GM12878 (cell line): ENCODE measurements at regions not wholly inside any gene's neighbourhood (a gene's known extent, or its start where the extent isn't known, plus 50 kb on each side); places are given as distances from the start of the nearest gene placed in this dataset.

Experiments
- ATAC-seq: fragments of 200-7000 bp; cut with Tn5 transposase; 3 replicates; pipeline ENCODE4 v1.9.1; 2020; ENCODE audit warnings: mild to moderate bottlenecking, moderate library complexity
- BruUV-seq: library from RNA; stranded (reverse); fragments of 400-500 nt; replicated peaks from 2 replicates; lab custom pipeline; 2021; lab: Mats Ljungman, UMichigan
- CTCF ChIA-PET: fragments of 300-600 bp; sonication (Branson Sonifier 250); formaldehyde crosslinking; extraction: SDS; loops from one replicate; lab custom pipeline; 2021; ENCODE audit warnings: inconsistent platforms; lab: Yijun Ruan, JAX
- POLR2A ChIA-PET: fragments of 350-600 bp; formaldehyde crosslinking; extraction: SDS; loops from one replicate; lab custom pipeline; 2021; ENCODE audit warnings: inconsistent platforms; lab: Charles Lee
- RAD21 ChIA-PET: fragments of 300-600 bp; sonication (Branson Sonifier 250); formaldehyde crosslinking; loops from one replicate; lab custom pipeline; 2023; ENCODE audit warnings: antibody characterized with exemption; ENCODE audit not compliant: unreplicated experiment; lab: Charles Lee
- SMC1A ChIA-PET: fragments of 300-600 bp; sonication (Branson Sonifier 250); formaldehyde crosslinking; loops from one replicate; lab custom pipeline; 2023; ENCODE audit not compliant: unreplicated experiment, uncharacterized antibody; lab: Charles Lee
- DNase-seq: peaks from one replicate; pipeline ENCODE4 v3.0.0-alpha.2; 2011; ENCODE audit warnings: low read depth, low spot score
- FAIRE-seq: peaks from 3 replicates; lab custom pipeline; 2011; peaks lifted over from hg19 to GRCh38; lab: Jason Lieb, UNC
- H2AFZ ChIP-seq: 2 replicates; pipeline ENCODE4 v1.6.0; 2011; ENCODE audit warnings: low read depth, low read length, control low read depth; ENCODE audit not compliant: control insufficient read depth
- H3K27ac ChIP-seq: 2 replicates; pipeline ENCODE4 v1.5.1; 2011; ENCODE audit warnings: control low read depth; ENCODE audit not compliant: control insufficient read depth, insufficient read depth
- H3K27me3 ChIP-seq, 2 experiments: replicated peaks in 1 of 2; 2 replicates each; pipeline versions ENCODE4 v1.6.0 to v1.6.1; 2011; ENCODE audit warnings: low read length in 1 of 2; ENCODE audit not compliant: control insufficient read depth in 2 of 2, insufficient read depth in 2 of 2
- H3K36me3 ChIP-seq, 2 experiments: 2 replicates each; pipeline ENCODE4 v1.5.1; 2011; ENCODE audit warnings: low read length in 1 of 2; ENCODE audit not compliant: control insufficient read depth in 2 of 2, insufficient read depth in 2 of 2
- H3K4me1 ChIP-seq: 2 replicates; pipeline ENCODE4 v1.6.1; 2011; ENCODE audit warnings: mild to moderate bottlenecking, low read length, moderate library complexity, mixed read lengths; ENCODE audit not compliant: control insufficient read depth, insufficient read depth
- H3K4me2 ChIP-seq: 2 replicates; pipeline ENCODE4 v1.6.0; 2011; ENCODE audit warnings: control low read depth; ENCODE audit not compliant: control insufficient read depth, insufficient read depth
- H3K4me3 ChIP-seq: fragments of 200-600 bp; sonication (generic); 2 replicates; pipeline ENCODE4 v1.5.1; 2016
- H3K79me2 ChIP-seq: 2 replicates; pipeline ENCODE4 v1.6.0; 2011; ENCODE audit warnings: low read length; ENCODE audit not compliant: control insufficient read depth, insufficient read depth
- H3K9ac ChIP-seq: 2 replicates; pipeline ENCODE4 v1.8.0; 2011; ENCODE audit warnings: low read length, control low read depth, mixed read lengths; ENCODE audit not compliant: control insufficient read depth, insufficient read depth
- H3K9me3 ChIP-seq: replicated peaks from 3 replicates; pipeline ENCODE4 v1.5.1; 2011; ENCODE audit warnings: mild to moderate bottlenecking, low read length; ENCODE audit not compliant: control insufficient read depth, insufficient read depth
- H4K20me1 ChIP-seq: 2 replicates; pipeline ENCODE4 v1.6.0; 2011; ENCODE audit not compliant: control insufficient read depth, insufficient read depth
- BACH1 ChIP-seq: fragments of 450-650 bp; IDR thresholded peaks from 2 replicates; pipeline ENCODE4 v1.6.1; 2017; ENCODE audit warnings: mild to moderate bottlenecking, borderline replicate concordance
- CTCF ChIP-seq, 3 experiments: IDR thresholded peaks in 2 of 3; conservative IDR thresholded peaks in 1 of 3; 2 replicates each; pipeline ENCODE4 v1.5.1; 2011; ENCODE audit warnings: low read depth in 3 of 3, low read length in 3 of 3, mild to moderate bottlenecking in 3 of 3, control low read depth in 2 of 3, moderate library complexity in 2 of 3, inconsistent platforms in 1 of 3, mixed read lengths in 1 of 3; ENCODE audit not compliant: control insufficient read depth in 2 of 3, insufficient read depth in 1 of 3; ENCODE audit errors: extremely low read depth in 1 of 3
- E2F4 ChIP-seq: IDR thresholded peaks from 2 replicates; pipeline ENCODE4 v1.6.1; 2012; ENCODE audit warnings: low read depth, low read length, improper control_type of control experiment
- FOS ChIP-seq: IDR thresholded peaks from 3 replicates; pipeline ENCODE4 v1.6.1; 2011; ENCODE audit warnings: borderline replicate concordance; ENCODE audit not compliant: insufficient read length; ENCODE audit errors: extremely low read depth
- HCFC1 ChIP-seq: fragments of 150-350 bp; IDR thresholded peaks from 2 replicates; pipeline ENCODE4 v1.6.1; 2014; ENCODE audit warnings: low read length
- HDAC6 ChIP-seq: fragments of 200-600 bp; sonication (generic); IDR thresholded peaks from one replicate; pipeline ENCODE4 v1.8.0; 2017; ENCODE audit warnings: antibody characterized with exemption; ENCODE audit not compliant: unreplicated experiment
- HDGF ChIP-seq: fragments of 450-650 bp; IDR thresholded peaks from 2 replicates; pipeline ENCODE4 v1.6.1; 2016; ENCODE audit warnings: antibody characterized with exemption
- IKZF2 ChIP-seq, 2 experiments: fragments of 450-650 bp; IDR thresholded peaks; 2 replicates each; pipeline ENCODE4 v1.6.1; 2017; ENCODE audit warnings: mild to moderate bottlenecking in 2 of 2, moderate library complexity in 2 of 2
- MLLT1 ChIP-seq: fragments of 450-650 bp; IDR thresholded peaks from 2 replicates; pipeline ENCODE4 v1.6.1; 2016; ENCODE audit warnings: mild to moderate bottlenecking
- NRF1 ChIP-seq: conservative IDR thresholded peaks from 2 replicates; pipeline ENCODE4 v1.6.1; 2011; ENCODE audit warnings: mild to moderate bottlenecking, low read depth, low read length, improper control_type of control experiment
- RCOR1 ChIP-seq: conservative IDR thresholded peaks from 2 replicates; pipeline ENCODE4 v1.6.1; 2012; ENCODE audit warnings: low read depth, low read length, improper control_type of control experiment
- TCF3 ChIP-seq: IDR thresholded peaks from 2 replicates; pipeline ENCODE4 v1.6.1; 2012; ENCODE audit warnings: low read depth, mild to moderate bottlenecking, low read length, borderline replicate concordance; ENCODE audit not compliant: insufficient read depth
- TCF7 ChIP-seq: IDR thresholded peaks from 2 replicates; pipeline ENCODE4 v1.6.1; 2014; ENCODE audit warnings: antibody characterized with exemption, borderline replicate concordance
- WGBS: methylation state at CpG from one replicate; pipeline ENCODE4 v1.1.6; 2016; ENCODE audit warnings: low lambda C conversion rate; ENCODE audit not compliant: insufficient replicate concordance, insufficient coverage; ENCODE audit errors: missing lambda C conversion rate; 5-methylcytosine and 5-hydroxymethylcytosine counted together
- in situ Hi-C: fragments of 300-500 bp; cut with MboI; formaldehyde crosslinking; loops from 9 replicates; pipeline ENCODE4 v1.14.3; 2018; ENCODE audit warnings: mixed read lengths
- intact Hi-C: fragments of 100-400 bp; cut with micrococcal nuclease; formaldehyde crosslinking; loops from one replicate; pipeline ENCODE4 v1.14.2; 2022; ENCODE audit not compliant: unreplicated experiment

- ChIA-PET POLR2A (no interaction called here), RAD21 (no interaction called here)
- H3K4me3 ChIP-seq, result no peak overlapping the region
- FAIRE-seq (no peak), DNase-seq (no peak)
- 46% methylated on average over 11 of the region's 11 CpGs for WGBS
- intact Hi-C loops, result no loop called here
- no peaks in the 10 kb centered on the region for H3K4me1 ChIP-seq
- H3K4me2 ChIP-seq, result no peak overlapping the region
- TF ChIP-seq IKZF2 (IDR thresholded peaks at IDR 0.05) (no peak), HDAC6 (no peak), RCOR1 (no peak), TCF3 (no peak), HCFC1 (no peak), MLLT1 (no peak)
- TF ChIP-seq, all 136 proteins: peak for 0
- CTCF ChIA-PET, result no interaction called here
- no peak for ATAC-seq
- SMC1A ChIA-PET, result interaction anchor here (0.7 to 0.9 kb wide), 2 partner anchors 9 to 70 kb away, joined by 3 to 4 read pairs; no protein-coding TSS in a partner anchor
- Histone ChIP-seq H3K27me3 (no peaks in the 10 kb centered on the region), H4K20me1 (no peaks in the 10 kb centered on the region), H3K27ac (no peak overlapping the region), H3K9me3 (no peaks in the 10 kb centered on the region; the same call in 2 of the 3 replicates), H3K9ac (no peak overlapping the region), H3K79me2 (no peaks in the 10 kb centered on the region), H2AFZ (no peak overlapping the region), H3K36me3 (no peaks in the 10 kb centered on the region)
- no TSS peak for BruUV-seq
- in situ Hi-C loops, result no loop called here
Observed at GRCh38 chr17:65365169-65365568, 196.3 kb downstream of the AXIN2 start.

GRCh38 chr17:65364438-65364837 is 197.0 kb downstream of the AXIN2 start:
- no TSS peak for BruUV-seq
- ATAC-seq (no peak), DNase-seq (no peak), FAIRE-seq (no peak)
- Histone ChIP-seq H3K9ac (no peak overlapping the region), H3K27ac (no peak overlapping the region), H3K27me3 (no peaks in the 10 kb centered on the region), H3K79me2 (no peaks in the 10 kb centered on the region), H3K4me2 (no peak overlapping the region), H3K4me3 (no peak overlapping the region), H3K9me3 (no peaks in the 10 kb centered on the region; the same call in 2 of the 3 replicates), H2AFZ (no peak overlapping the region), H4K20me1 (no peaks in the 10 kb centered on the region), H3K36me3 (no peaks in the 10 kb centered on the region), H3K4me1 (no peaks in the 10 kb centered on the region)
- ChIA-PET POLR2A (no interaction called here), CTCF (no interaction called here), RAD21 (no interaction called here), SMC1A (no interaction called here)
- in situ Hi-C loops (no loop called here), intact Hi-C loops (no loop called here)
- 24% methylated on average over 7 of the region's 7 CpGs for WGBS
- TF ChIP-seq E2F4, result no peak
- no peak for TF ChIP-seq FOS
- no peak for TF ChIP-seq TCF7
- TF ChIP-seq BACH1, result no peak
- TF ChIP-seq NRF1, result no peak
- no peak for TF ChIP-seq CTCF (IDR thresholded peaks at IDR 0.05 in 2 of 3, conservative IDR thresholded peaks at IDR 0.05 in 1 of 3; ENCODE audit: control insufficient read depth in 2 of 3, extremely low read depth in 1 of 3, insufficient read depth in 1 of 3, low read depth in 3 of 3, low read length in 3 of 3)
- no peak for TF ChIP-seq HDGF
